Gastroesophageal sphincter (tissue), 4 donors: ENCODE measurements at regions not wholly inside any gene's neighbourhood (a gene's known extent, or its start where the extent isn't known, plus 50 kb on each side); places are given as distances from the start of the nearest gene placed in this dataset.
"Not testable (repeated sequence)": the region's sequence is repeated elsewhere in the genome, so short reads cannot be mapped to it uniquely, and the experiment has no call there.

Experiments used
- ATAC-seq: fragments of 150-250 bp; one replicate; pipeline ENCODE4 v1.9.1; 2016; ENCODE audit warnings: mild to moderate bottlenecking, moderate library complexity
- H3K27ac ChIP-seq, 4 donors: fragments of 200-600 bp; sonication (generic) in 3 of 4; 1 replicate in 3 of 4; 2 replicates in 1 of 4; pipeline ENCODE4 v1.5.1; 2016 to 2019
- H3K27me3 ChIP-seq: fragments of 200-600 bp; sonication (generic); one replicate; pipeline ENCODE4 v1.5.1; 2019
- H3K36me3 ChIP-seq, 2 donors: fragments of 200-600 bp; sonication (generic); one replicate each; pipeline ENCODE4 v1.5.1; 2019; ENCODE audit warnings: control low read depth in 1 of 2
- H3K4me1 ChIP-seq, 3 donors: fragments of 200-600 bp; sonication (generic); 1 replicate in 2 of 3; 2 replicates in 1 of 3; pipeline ENCODE4 v1.5.1; 2016 to 2019; ENCODE audit warnings: control low read depth in 2 of 3
- H3K4me3 ChIP-seq, 2 donors: fragments of 200-600 bp; sonication (generic); one replicate each; pipeline ENCODE4 v1.5.1; 2019; ENCODE audit warnings: mild to moderate bottlenecking in 1 of 2, moderate library complexity in 1 of 2
- H3K9me3 ChIP-seq, 3 donors: fragments of 200-600 bp; sonication (generic); one replicate each; pipeline ENCODE4 v1.5.1; 2017 to 2019; ENCODE audit warnings: control low read depth in 2 of 3
- EP300 ChIP-seq: sonication (generic); formaldehyde crosslinking; IDR thresholded peaks from one replicate; pipeline ENCODE4 v1.6.1; 2017; ENCODE audit warnings: antibody characterized with exemption, mild to moderate bottlenecking
- POLR2A ChIP-seq, 2 donors: fragments of 450-650 bp; IDR thresholded peaks; one replicate each; pipeline ENCODE4 v1.6.1; 2017; ENCODE audit warnings: antibody characterized with exemption in 2 of 2, mild to moderate bottlenecking in 2 of 2, moderate library complexity in 1 of 2
- POLR2AphosphoS5 ChIP-seq: sonication (generic); formaldehyde crosslinking; IDR thresholded peaks from one replicate; pipeline ENCODE4 v1.6.1; 2017; ENCODE audit warnings: antibody characterized with exemption
- WGBS, 2 donors: methylation state at CpG; one replicate each; pipeline ENCODE4 v1.1.5; 2018; ENCODE audit warnings: low coverage in 1 of 2; 5-methylcytosine and 5-hydroxymethylcytosine counted together
- TF ChIP-seq, protein P1 (sequence below), 4 experiments: fragments of 200-600 bp in 2 of 4; fragments of 450-650 bp in 2 of 4; sonication (generic) in 1 of 4; IDR thresholded peaks; one replicate each; pipeline ENCODE4 v1.5.1; 2017 to 2019; ENCODE audit warnings: antibody characterized with exemption in 4 of 4, mild to moderate bottlenecking in 2 of 4, moderate library complexity in 2 of 4

DNA sequence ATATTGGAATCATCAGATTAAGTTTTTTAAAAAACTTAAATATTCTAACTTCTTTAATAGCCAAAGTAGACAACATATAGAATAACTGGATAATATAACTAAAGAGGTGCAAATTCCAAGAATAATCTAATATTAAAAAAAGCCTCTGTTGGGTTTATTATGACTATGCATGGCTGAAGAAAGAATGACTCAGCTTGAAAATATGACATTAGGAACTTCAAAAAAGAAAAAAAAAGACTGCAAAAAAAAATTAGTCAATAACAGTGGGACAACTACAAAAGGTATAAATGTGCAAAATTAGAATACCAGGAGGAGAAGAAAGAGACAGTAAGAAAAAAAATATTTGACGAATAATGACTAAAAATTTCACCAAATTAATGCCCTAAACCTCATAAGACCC lies 1178.0 kb downstream of the JRKL start:
- Histone ChIP-seq H3K36me3 (no peaks in the 10 kb centered on the region), H3K4me1 (no peaks in the 10 kb centered on the region), H3K27ac (no peak overlapping the region), H3K9me3 (no peaks in the 10 kb centered on the region), H3K4me3 (no peak overlapping the region), H3K27me3 (no peaks in the 10 kb centered on the region)
- WGBS, 2 donors, result 88 to 94% methylated on average over 1 of the region's 1 CpG
- TF ChIP-seq POLR2AphosphoS5, result no peak
- no peak for TF ChIP-seq EP300
- TF ChIP-seq, protein P1, sequence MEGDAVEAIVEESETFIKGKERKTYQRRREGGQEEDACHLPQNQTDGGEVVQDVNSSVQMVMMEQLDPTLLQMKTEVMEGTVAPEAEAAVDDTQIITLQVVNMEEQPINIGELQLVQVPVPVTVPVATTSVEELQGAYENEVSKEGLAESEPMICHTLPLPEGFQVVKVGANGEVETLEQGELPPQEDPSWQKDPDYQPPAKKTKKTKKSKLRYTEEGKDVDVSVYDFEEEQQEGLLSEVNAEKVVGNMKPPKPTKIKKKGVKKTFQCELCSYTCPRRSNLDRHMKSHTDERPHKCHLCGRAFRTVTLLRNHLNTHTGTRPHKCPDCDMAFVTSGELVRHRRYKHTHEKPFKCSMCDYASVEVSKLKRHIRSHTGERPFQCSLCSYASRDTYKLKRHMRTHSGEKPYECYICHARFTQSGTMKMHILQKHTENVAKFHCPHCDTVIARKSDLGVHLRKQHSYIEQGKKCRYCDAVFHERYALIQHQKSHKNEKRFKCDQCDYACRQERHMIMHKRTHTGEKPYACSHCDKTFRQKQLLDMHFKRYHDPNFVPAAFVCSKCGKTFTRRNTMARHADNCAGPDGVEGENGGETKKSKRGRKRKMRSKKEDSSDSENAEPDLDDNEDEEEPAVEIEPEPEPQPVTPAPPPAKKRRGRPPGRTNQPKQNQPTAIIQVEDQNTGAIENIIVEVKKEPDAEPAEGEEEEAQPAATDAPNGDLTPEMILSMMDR (IDR thresholded peaks at IDR 0.05), result no peak
- no peak for TF ChIP-seq POLR2A (IDR thresholded peaks at IDR 0.05)
- no peak for ATAC-seq

DNA sequence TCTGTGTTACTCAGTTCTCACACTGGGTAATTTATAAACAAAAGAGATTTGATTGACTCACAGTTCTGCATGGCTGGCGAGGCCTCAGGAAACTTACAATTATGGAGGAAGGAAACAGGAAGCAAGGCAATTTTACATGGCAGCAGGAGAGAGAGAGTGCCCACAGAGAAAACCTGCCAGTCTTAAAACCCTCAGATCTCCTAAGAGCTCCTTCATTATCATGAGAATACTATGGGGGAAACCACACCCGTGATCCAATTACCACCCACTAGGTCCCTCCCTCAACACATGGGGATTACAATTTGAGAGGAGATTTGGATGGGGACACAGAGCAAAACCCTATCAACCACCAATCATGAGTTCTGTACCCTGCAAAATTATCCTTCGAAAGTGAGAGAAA lies 1180.8 kb downstream of the JRKL start:
- H3K4me3 ChIP-seq, result no peak overlapping the region
- WGBS, 2 donors, result 54 to 58% methylated on average over 2 to 3 of the region's 3 CpGs
- TF ChIP-seq POLR2A (IDR thresholded peaks at IDR 0.05), result no peak
- no peak for TF ChIP-seq POLR2AphosphoS5
- TF ChIP-seq EP300, result no peak
- TF ChIP-seq, protein P1 (IDR thresholded peaks at IDR 0.05), result no peak
- no peaks in the 10 kb centered on the region for H3K4me1 ChIP-seq
- H3K36me3 ChIP-seq, result no peaks in the 10 kb centered on the region
- no peaks in the 10 kb centered on the region for H3K9me3 ChIP-seq
- H3K27me3 ChIP-seq, result no peaks in the 10 kb centered on the region
- ATAC-seq, result no peak
- no peak overlapping the region for H3K27ac ChIP-seq

DNA sequence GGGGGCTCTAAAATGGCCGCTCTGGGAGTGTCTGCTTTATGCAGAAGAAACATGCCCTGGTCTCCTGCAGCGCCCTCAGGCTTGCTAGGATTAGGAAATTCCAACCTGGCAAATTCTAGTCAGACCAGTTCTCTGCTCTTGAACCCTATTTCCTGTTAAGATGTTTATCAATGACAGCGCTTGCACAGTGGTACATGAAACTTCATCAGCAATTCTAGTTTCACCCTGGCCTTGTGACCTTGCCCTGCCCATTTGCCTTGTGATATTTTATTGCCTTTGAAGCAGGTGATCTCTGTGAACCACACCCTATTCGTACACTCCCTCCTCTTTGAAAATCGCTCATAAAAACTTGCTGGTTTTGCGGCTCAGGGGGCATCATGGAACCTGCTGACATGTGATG lies 1184.0 kb downstream of the JRKL start:
- 96 to 100% methylated on average over 4 to 5 of the region's 6 CpGs for WGBS, 2 donors
- not testable (repeated sequence) for H3K9me3 ChIP-seq, H3K36me3 ChIP-seq, H3K4me1 ChIP-seq, H3K27ac ChIP-seq, H3K4me3 ChIP-seq, ATAC-seq, H3K27me3 ChIP-seq

DNA sequence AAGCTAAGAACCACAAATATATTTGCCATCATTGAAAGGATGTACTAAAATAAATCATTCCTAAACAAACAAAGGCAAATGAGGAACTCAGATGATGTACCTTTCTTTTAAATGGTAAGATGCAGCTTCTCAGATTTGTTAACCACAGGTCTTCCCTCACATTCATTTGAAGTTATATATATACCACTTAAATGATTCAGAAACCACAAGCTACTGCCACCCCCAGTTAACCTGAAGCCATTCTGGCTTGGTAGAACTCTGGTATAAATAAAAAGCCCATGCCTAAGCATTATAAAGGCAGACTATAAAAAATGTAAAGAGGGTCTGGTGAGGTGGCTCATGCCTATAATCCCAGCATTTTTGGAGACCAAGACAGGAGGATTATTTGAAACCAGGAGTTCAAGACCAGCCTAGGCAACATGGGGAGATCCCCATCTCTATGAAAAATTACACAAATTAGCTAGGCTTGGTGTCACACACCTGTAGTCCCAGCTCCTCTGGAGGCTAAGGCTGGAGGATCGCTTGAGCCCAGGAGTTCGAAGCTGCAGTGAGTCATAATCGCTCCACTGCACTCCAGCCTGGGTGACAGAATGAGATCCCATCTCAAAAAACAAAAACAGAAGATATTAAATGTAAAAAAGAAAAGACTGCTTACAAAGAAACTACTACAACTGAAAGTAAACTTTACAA lies 1185.3 kb downstream of the JRKL start:
- Histone ChIP-seq H3K9me3 (no peaks in the 10 kb centered on the region), H3K4me1 (no peaks in the 10 kb centered on the region), H3K36me3 (no peaks in the 10 kb centered on the region), H3K27ac (no peak overlapping the region), H3K4me3 (no peak overlapping the region), H3K27me3 (no peaks in the 10 kb centered on the region)
- TF ChIP-seq POLR2AphosphoS5 (no peak), POLR2A (IDR thresholded peaks at IDR 0.05) (no peak), EP300 (no peak)
- TF ChIP-seq, protein P1 (IDR thresholded peaks at IDR 0.05), result no peak
- ATAC-seq, result no peak
- WGBS, 2 donors, result 96 to 100% methylated on average over 3 of the region's 3 CpGs

DNA sequence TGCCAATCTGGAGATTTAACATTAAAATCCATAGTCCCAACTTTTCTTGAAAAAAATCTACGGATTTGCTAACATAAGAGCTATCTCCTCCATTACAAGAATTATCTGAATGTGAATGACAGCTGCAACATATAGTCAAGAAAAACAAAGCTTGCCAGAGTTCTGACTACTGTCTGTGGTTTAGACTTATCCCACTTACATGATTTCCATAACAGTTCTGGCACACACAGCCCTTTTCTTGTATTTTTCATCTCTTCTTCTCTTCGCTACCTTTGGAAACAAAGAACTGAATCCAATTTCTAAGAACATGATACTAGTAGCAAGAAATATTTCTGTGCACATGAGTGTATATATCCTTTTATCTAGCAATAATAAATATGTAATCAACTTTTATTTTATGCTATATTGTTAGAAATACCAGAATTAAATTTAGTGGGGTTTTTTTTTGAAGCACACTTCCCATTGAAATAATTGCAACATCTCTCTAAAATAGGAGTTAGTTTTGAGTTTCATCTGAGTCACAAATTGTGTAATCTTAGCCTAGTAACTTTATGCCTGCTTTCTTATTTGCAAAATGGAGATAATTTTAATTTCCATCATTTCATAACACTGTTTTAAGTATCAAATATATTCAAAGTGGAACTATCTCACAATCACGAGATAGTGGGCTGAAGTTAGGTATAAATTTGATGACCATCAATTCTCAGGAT lies 1217.6 kb downstream of the JRKL start:
- WGBS, 2 donors, result 67% methylated on average over 2 to 3 of the region's 3 CpGs
- peaks cover 0 to 16% (median 0%) of the 10 kb centered on the region in 3 donors for H3K9me3 ChIP-seq
- H3K36me3 ChIP-seq, result no peaks in the 10 kb centered on the region
- H3K4me3 ChIP-seq, result no peak overlapping the region
- no peak for ATAC-seq
- no peak overlapping the region for H3K27ac ChIP-seq
- H3K27me3 ChIP-seq, result no peaks in the 10 kb centered on the region
- TF ChIP-seq POLR2AphosphoS5, result no peak
- no peak for TF ChIP-seq EP300
- TF ChIP-seq POLR2A (IDR thresholded peaks at IDR 0.05), result no peak
- TF ChIP-seq, protein P1 (IDR thresholded peaks at IDR 0.05), result no peak
- H3K4me1 ChIP-seq, result no peaks in the 10 kb centered on the region
